GM18498 (cell line): ENCODE measurements at regions not wholly inside any gene's neighbourhood (a gene's known extent, or its start where the extent isn't known, plus 50 kb on each side); places are given as distances from the start of the nearest gene placed in this dataset.

Experiments used
- ATAC-seq: cut with Tn5 transposase; IDR thresholded peaks from one replicate; pipeline ENCODE4 v1.9.1; 2021; ENCODE audit warnings: mild to moderate bottlenecking, moderate library complexity; ENCODE audit not compliant: unreplicated experiment

DNA sequence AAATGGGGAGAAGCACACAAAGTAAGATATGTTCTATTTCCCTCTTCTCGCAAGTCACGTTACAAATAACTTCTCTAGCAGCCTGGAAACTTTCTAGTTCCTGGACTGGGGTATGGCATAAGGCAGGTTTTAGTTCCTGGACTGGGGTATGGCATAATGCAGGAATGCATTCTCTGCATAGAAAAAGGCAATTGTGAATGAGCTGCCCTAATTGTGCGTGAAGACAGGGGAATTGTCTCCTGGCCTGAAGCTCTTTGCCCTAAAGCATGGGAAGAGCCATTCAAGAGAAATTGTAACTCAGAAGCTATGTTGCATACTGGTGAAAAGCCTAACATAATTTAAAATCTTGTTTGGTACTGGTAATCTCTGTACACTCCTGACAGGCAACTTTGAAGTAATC is 54.3 kb upstream of the CBLB start:
- no peak for ATAC-seq

DNA sequence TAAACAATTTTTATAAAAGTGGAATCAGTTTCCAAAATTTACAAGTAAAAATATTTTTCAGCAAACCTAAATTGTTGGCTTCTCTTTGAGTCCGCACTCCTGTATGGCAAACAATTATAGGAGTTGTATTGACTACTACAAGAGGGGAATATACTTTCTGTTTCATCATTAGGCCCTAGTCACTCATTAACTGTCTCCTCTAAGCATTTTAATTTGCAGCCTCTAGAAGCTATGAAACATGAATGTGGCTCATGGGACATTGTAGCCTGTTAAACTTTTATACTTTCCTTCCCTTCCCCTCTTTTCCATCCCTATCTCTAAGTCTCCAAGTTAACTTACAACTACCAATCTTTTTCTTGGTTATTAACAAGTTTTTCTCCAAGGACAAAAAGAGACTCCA is 58.9 kb upstream of the CBLB start:
- ATAC-seq = no peak

DNA sequence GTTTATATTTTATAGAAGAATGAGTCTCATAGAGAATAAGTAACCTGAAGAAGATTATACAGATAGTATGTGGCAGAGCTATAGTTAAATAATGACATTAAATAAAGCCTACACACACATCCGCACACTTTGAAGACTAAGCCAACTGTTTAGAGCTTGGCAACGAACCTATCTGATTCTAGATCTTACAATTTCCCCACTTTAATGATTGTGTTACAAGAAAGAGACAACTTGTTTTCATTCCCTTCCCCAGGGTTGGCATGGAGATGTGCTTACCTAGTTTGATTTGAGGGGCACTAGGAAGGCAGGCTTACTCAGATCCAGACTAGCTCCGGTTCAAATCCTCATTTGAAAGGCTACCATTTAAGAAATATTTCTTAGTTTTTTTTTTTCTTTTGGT is 61.9 kb upstream of the CBLB start:
- no peak for ATAC-seq

- no peak for ATAC-seq
Observed at GRCh38 chr3:105931500-105931899, 62.7 kb upstream of the CBLB start.

- ATAC-seq = no peak
Observed at GRCh38 chr3:105933871-105934270, 65.1 kb upstream of the CBLB start.

DNA sequence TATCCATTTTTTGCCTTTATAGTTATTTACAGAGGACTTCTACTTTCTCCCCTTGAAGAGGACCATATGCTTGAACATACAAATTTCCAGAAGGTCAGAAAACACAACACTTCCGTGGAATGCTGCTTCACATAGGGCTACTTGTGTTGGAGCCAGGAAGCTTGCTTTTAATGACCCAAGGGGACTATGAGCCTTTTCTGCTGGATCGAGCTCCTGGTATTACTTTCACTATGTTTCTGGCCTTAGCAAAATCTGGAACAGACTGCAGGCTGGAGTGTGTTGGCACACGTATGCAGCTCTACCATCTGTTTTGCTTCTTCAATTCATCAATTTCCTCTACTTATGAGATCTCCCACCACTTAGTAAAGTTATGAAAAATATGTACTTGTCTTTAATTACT is 69.3 kb upstream of the CBLB start:
- ATAC-seq = no peak

DNA sequence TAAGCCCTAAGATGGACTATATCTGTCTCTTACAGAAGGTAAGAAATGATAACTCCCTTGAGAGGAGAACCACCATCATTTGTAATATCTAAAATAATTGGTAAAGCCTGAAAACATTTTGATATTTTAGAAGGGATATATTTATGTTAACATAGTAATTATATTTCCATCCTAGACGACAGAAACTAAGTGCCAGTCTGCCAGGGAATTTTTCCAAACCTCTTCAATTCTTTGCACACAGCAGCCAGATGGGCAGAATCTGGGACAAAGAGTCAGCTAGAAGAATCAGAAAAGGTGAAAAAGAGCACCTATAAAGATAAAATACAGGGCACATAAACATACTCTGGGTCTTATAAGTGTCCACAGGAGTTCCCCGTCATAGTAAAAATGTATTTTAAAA is 70.0 kb upstream of the CBLB start:
- no peak for ATAC-seq

DNA sequence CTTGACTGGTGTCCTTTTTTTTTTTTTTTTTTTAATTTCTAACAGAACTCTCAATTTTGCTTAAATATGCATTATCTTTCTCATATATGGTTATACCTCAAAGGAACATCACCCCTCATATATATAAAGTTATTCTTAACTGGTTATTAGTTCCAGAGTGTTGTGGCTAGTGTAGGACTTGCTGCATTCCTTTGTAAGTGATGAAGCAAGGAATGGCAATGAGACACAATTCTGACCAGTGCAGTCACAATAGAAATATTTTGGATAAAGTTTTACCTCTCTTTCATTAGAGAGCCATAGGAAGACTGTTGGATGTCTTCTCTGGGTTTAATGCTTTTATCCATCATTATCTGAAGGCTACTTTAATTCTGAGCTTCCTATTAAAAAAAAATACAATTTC is 75.5 kb upstream of the CBLB start:
- no peak for ATAC-seq

GRCh38 chr3:105944721-105945120 is 75.9 kb upstream of the CBLB start:
- ATAC-seq = no peak

- ATAC-seq = no peak
Observed at GRCh38 chr3:105948101-105948500, 79.3 kb upstream of the CBLB start.

- no peak for ATAC-seq
Observed at GRCh38 chr3:105950881-105951600, 82.2 kb upstream of the CBLB start.

GRCh38 chr3:105953831-105954230 is 85.0 kb upstream of the CBLB start:
- no peak for ATAC-seq

GRCh38 chr3:105956306-105956705 is 87.5 kb upstream of the CBLB start:
- ATAC-seq = no peak

- no peak for ATAC-seq
Observed at GRCh38 chr3:105957722-105958121, 88.9 kb upstream of the CBLB start.

DNA sequence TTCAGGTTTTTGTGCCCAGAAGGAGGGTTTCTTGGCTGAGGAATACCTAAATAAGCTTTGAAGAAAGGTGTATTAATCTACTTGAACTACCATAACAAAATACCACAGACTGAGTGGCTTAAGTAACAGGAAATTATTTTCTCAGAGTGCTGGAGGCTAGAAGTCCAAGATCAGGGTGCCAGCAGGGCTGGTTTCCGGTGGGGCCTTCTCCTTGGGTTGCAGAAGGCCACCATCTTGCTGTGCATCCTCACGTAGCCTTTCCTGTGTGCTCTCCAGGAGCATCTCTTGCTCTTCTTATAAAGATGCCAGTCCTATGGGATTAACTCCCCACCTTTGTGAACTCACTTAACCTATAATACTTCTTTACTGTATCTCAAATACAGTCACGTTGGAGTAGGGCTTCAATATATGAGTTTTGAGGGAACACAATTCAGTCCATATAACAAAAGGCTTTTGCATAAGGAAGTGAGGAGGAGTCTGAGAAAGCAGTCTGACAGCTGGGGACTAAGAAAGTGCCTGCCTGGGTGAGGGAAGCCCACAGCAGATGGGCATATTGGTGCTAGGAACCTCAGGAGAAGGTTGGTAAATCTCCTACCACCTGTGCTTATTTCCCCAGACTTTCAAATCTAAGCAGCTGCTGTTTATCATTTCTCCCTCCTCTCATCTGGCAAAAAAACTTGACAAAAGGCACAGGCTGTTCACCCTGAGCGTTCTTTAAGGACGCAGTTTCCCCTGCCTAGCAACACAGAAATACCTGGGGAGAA is 89.6 kb upstream of the CBLB start:
- no peak for ATAC-seq

- no peak for ATAC-seq
Observed at GRCh38 chr3:105959851-105960250, 91.0 kb upstream of the CBLB start.

DNA sequence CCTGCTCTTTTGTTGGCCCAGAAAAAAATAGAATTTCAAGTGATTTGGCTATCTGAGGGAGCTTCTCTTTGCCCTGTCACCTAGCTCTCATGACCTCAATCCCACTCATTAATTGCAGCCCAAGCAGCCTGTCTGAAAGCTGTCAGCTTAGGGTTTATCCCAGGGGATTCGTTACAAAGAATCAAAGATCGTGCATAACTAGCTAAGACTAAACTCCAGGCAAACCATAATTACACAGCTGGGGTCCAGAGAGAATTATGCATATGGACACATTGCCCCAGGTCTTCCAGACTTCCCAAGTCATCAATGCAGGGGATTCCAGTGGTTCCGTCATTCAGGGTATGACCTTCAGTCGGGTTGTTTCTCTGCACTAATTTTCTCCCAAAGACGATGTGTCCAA is 91.6 kb upstream of the CBLB start:
- no peak for ATAC-seq

GRCh38 chr3:105963161-105963560 is 94.3 kb upstream of the CBLB start:
- no peak for ATAC-seq

GRCh38 chr3:105965384-105965783 is 96.6 kb upstream of the CBLB start:
- ATAC-seq = no peak

- ATAC-seq = no peak
Observed at GRCh38 chr3:105967117-105967516, 98.3 kb upstream of the CBLB start.

DNA sequence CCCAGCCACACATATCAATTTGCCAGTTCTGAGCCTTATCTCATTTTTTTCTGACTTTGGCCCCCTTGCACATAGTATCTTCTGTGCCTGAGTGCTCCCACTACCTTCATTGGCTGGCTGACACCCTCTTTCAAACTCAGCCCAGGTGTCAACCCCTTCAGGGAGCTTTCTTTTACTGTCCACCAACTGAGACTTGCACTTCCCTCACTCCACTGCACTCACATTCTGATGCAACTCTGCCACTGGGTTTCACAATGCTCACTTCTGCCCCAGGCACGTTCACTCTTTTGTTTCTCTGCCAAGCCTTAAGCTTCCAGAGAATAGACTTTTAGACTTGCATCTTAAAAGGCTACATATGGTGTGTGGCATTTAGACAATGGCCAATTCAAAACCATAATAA is 101.5 kb upstream of the CBLB start:
- ATAC-seq = no peak

DNA sequence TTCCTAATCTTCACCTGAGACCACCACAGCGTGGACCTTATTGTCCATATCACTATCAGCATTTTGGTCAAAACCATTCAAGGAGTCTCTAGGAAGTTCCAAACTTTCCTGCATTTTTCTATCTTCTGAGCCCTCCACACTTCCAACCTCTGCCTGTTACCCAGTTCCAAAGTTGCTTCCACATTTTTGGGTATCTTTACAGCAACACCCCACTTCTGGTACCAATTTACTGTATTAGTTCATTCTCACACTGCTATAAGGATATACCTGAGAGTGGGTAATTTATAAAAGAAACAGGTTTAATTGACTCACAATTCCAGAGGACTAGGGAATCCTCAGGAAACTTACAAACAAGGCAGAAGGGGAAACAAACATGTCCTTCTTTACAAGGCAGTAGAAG is 103.3 kb upstream of the CBLB start:
- ATAC-seq = no peak

DNA sequence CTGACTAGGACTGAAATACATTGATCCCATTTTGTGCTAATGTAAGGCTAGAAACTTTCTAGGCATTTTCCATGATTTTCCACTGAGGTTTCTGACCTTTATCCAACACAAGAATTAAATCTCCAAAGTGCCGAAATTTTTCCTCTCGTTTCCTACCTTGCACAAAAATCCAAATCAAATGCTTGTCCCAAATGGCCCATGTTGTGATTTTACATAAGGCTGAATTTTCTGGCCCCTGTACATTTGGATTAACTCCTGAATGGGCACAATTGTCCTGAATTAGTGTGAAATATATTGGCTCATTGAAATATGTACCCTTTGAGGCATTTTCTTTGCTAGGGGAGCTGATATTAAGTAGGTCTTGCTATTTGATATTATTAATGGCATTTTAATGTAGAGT is 105.6 kb upstream of the CBLB start:
- no peak for ATAC-seq
